H1 (cell line): ENCODE measurements at regions not wholly inside any gene's neighbourhood (a gene's known extent, or its start where the extent isn't known, plus 50 kb on each side); places are given as distances from the start of the nearest gene placed in this dataset.

Experiments
- CHD2 ChIP-seq: IDR thresholded peaks from 2 replicates; pipeline ENCODE4 v1.6.1; 2012; ENCODE audit warnings: low read length, improper control_type of control experiment
- FOSL1 ChIP-seq: IDR thresholded peaks from 2 replicates; pipeline ENCODE4 v1.6.1; 2011; ENCODE audit warnings: mild to moderate bottlenecking, low read depth, low read length, moderate library complexity; ENCODE audit not compliant: insufficient read depth

- TF ChIP-seq FOSL1 (no peak), CHD2 (no peak)
- TF ChIP-seq, all 59 proteins: peak for 0
Observed at GRCh38 chr2:8489221-8489620, 192.6 kb upstream of the ID2 start (continued).
